Stomach (tissue), 4 donors: ENCODE measurements at regions not wholly inside any gene's neighbourhood (a gene's known extent, or its start where the extent isn't known, plus 50 kb on each side); places are given as distances from the start of the nearest gene placed in this dataset.

Experiments used
- EP300 ChIP-seq: sonication (generic); formaldehyde crosslinking; IDR thresholded peaks from one replicate; pipeline ENCODE4 v1.6.1; 2017; ENCODE audit warnings: antibody characterized with exemption
- POLR2A ChIP-seq, 4 donors: fragments of 450-650 bp; IDR thresholded peaks; one replicate each; pipeline ENCODE4 v1.6.1; 2016; ENCODE audit warnings: antibody characterized with exemption in 4 of 4, control low read depth in 2 of 4, mild to moderate bottlenecking in 1 of 4, moderate library complexity in 1 of 4
- POLR2AphosphoS5 ChIP-seq, 3 donors: sonication (generic); formaldehyde crosslinking; IDR thresholded peaks; one replicate each; pipeline ENCODE4 v1.6.1; 2016; ENCODE audit warnings: antibody characterized with exemption in 3 of 3
- TF ChIP-seq, protein P1 (sequence below), 7 experiments: fragments of 450-650 bp in 4 of 7; fragments of 200-600 bp in 3 of 7; sonication (generic) in 3 of 7; IDR thresholded peaks; one replicate each; pipeline ENCODE4 v1.5.1; 2016 to 2019; ENCODE audit warnings: antibody characterized with exemption in 7 of 7, control low read depth in 2 of 7, mild to moderate bottlenecking in 1 of 7

DNA sequence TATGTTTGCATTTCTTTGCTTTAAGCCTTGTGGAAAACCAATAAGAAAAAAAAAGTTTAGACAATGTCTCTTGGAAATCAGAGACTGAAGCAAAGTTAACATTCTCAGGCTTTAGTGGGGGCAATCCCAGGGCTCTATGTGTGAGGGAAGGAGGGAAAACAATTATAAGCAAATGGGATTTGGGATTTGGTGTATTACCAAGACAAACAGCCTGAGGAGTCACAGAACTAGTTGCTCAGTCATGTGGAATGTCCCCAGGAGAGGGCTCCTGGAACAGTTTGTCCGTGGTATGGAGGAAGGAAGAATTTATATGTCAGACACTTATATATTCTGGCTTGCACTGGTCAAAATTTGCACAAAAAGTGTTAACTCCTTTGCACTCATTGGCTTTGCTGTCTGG is 562.9 kb upstream of the TPK1 start:
- no peak for TF ChIP-seq EP300
- TF ChIP-seq POLR2A (IDR thresholded peaks at IDR 0.05): no peak
- TF ChIP-seq, protein P1, sequence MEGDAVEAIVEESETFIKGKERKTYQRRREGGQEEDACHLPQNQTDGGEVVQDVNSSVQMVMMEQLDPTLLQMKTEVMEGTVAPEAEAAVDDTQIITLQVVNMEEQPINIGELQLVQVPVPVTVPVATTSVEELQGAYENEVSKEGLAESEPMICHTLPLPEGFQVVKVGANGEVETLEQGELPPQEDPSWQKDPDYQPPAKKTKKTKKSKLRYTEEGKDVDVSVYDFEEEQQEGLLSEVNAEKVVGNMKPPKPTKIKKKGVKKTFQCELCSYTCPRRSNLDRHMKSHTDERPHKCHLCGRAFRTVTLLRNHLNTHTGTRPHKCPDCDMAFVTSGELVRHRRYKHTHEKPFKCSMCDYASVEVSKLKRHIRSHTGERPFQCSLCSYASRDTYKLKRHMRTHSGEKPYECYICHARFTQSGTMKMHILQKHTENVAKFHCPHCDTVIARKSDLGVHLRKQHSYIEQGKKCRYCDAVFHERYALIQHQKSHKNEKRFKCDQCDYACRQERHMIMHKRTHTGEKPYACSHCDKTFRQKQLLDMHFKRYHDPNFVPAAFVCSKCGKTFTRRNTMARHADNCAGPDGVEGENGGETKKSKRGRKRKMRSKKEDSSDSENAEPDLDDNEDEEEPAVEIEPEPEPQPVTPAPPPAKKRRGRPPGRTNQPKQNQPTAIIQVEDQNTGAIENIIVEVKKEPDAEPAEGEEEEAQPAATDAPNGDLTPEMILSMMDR (IDR thresholded peaks at IDR 0.05): no peak
- no peak for TF ChIP-seq POLR2AphosphoS5 (IDR thresholded peaks at IDR 0.05)
